ENCODE measurements at regions not wholly inside any gene's neighbourhood (a gene's known extent, or its start where the extent isn't known, plus 50 kb on each side); places are given as distances from the start of the nearest gene placed in this dataset.
"Not testable (repeated sequence)": the region's sequence is repeated elsewhere in the genome, so short reads cannot be mapped to it uniquely, and the experiment has no call there.

DNA sequence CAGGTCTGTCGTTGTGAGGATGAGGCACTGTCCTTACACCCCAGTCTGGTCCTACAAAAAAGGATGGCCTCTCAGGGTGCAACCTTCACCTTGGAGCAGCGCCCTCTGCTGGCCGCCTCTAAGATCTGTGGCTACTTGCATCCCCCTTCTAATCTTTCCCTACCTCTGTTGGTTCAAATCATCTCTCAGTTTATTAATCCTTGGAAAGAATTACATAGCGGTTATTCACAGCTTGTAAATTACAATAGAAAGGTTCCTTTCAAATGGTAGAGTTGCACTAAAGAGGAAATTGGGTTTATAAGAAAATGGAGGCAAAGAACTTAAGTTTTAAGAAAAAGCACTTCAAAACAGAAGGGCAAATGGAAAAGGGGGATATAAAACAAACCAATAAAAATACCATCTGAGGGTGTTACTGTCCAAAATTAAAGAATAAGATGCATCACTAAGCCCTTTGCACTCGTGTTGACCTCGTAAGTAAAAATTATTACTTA, 102.0 kb upstream of the PLEKHM1 start:
- peak; percentile 68 for DNase-seq (ENCODE audit: low read depth)
- TF ChIP-seq, protein P1, sequence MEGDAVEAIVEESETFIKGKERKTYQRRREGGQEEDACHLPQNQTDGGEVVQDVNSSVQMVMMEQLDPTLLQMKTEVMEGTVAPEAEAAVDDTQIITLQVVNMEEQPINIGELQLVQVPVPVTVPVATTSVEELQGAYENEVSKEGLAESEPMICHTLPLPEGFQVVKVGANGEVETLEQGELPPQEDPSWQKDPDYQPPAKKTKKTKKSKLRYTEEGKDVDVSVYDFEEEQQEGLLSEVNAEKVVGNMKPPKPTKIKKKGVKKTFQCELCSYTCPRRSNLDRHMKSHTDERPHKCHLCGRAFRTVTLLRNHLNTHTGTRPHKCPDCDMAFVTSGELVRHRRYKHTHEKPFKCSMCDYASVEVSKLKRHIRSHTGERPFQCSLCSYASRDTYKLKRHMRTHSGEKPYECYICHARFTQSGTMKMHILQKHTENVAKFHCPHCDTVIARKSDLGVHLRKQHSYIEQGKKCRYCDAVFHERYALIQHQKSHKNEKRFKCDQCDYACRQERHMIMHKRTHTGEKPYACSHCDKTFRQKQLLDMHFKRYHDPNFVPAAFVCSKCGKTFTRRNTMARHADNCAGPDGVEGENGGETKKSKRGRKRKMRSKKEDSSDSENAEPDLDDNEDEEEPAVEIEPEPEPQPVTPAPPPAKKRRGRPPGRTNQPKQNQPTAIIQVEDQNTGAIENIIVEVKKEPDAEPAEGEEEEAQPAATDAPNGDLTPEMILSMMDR (IDR thresholded peaks at IDR 0.05; ENCODE audit: low read length, missing control alignments): peak; percentile 59
- not testable (repeated sequence) for H3K4me3 ChIP-seq (replicated peaks; ENCODE audit: low read depth, low read length)

DNA sequence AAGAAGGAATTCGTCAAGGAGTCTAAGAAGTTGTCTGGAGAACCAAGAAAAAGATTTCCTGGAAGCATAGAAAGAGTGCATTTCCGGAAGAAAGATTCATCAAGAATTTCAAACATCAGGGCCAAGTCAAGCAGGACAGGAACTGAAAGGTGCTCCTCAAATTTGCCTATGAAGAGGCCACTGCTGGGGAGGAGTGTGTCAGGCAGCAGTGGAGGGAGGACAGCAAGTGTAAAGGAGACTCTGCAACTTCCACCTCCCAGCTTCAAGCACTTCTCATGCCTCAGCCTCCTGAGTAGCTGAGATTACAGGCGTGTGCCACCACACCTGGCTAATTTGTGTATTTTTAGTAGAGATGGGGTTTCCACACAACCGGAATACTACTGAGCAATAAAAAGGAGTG, 105.8 kb upstream of the PLEKHM1 start:
- not testable (repeated sequence) for H3K4me3 ChIP-seq (replicated peaks; ENCODE audit: low read depth, low read length); DNase-seq (ENCODE audit: low read depth)

DNA sequence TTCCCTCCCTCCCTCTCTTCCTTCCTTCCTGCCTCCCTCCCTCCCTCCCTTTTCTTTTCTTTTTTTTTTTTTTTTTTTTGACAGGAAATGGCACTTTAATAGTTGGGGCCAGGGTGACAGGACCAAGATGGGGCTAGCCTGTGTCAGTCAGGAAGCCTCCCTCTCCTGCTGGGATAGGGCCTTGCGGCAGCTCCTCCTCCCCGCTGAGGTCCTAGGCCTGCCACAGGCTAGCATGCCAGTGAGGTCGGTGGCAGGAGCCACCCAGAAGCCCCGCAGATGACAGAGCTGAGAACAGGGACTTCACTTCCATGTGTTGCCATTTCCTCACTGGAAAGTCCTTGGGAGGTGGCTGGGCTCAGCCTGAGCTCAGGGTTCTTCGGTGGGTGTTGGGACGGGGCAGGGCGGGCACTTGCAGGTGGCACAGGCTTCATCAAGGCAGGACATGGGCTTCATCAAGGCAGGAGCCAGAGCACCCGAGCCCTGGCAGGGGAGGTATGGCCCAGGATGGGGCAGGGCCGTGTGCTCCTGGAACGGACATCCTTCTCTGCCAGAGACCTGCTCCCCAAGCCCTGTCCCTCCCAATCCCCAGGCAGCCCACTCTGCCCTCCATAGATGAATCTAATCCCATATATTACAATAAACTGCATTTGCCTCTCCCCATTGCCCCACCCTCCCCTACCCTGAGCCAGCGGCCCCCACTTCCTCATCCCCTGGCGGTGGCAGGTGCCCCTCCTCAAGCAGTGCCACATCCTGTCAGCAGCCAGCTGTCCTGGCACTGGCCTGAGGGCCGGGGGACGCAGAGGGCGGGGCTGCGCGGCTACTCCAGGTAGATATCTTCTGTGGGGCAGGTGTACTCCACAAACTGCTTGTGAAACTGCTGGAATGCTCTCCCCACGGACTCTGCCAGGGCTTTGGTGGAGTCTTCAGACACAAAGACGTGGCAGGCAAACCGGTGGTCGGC, 109.8 kb upstream of the PLEKHM1 start:
- DNase-seq (ENCODE audit: low read depth); H3K4me3 ChIP-seq (replicated peaks; ENCODE audit: low read depth, low read length): not testable (repeated sequence)

DNA sequence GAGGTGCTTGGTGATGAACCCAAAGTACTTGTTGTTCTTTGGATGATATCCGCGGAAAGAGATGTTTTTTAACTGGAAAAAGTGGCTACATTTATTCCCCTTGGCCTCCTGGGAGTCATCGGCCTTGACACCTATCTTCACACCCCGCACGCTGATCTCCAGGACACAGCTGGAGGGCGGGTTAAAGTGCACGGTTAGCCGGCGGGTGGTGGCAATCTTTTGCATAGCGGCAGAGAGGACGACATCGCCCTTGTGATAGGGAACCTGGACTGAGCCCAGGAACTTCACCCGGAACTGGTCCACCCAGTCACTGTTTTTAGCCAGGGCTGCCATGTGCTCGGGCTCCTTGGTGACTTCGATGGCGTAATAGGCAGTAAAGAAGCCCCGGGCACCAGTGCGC, 110.5 kb upstream of the PLEKHM1 start:
- H3K4me3 ChIP-seq (replicated peaks; ENCODE audit: low read depth, low read length); DNase-seq (ENCODE audit: low read depth): not testable (repeated sequence)

DNA sequence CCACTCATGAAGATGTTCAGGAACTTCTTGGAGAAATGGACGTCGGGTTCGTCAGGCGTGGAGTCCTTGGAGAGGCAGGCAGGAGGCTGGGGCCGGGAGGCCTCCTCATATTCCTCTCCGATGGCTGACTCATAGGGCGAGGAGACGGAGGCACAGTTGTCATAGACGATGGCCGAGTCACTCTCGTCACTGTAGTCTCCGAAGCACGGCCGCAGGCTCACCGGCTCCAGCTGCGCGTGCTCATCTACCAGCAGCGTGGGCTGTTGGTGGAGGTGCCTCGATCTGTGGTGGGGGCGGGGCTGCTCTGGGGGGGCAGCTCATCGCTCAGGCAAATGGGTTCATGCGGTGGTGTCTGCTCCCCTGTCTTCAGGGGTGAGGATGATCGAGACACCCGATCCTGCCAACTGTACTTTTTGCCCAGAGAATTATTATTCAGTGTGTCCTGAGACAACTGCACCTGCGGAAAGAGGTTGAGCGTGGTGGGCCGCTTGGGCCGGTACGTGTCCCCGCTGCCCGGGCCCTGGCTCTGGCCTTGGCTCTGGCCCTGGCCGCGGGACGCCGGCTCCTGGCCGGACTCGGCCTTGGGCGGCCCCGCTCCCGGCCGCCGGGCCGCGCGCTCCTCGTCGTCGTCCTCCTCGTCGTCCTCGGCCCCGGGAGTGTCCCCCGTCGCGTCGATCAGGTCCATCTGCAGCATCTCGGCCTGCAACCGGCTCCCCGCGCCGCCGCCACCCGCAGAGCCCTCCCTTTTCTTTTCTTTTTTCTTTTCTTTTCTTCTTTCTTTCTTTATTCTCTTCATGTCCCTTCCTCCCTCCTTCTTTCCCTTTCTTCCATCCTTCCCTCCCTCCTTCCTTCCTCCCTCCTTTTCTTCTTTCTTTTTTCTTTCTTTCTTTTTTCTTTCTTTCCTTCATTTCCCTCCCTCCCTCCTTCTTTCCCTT, 111.4 kb upstream of the PLEKHM1 start:
- not testable (repeated sequence) for H3K4me3 ChIP-seq (replicated peaks; ENCODE audit: low read depth, low read length); DNase-seq (ENCODE audit: low read depth)

DNA sequence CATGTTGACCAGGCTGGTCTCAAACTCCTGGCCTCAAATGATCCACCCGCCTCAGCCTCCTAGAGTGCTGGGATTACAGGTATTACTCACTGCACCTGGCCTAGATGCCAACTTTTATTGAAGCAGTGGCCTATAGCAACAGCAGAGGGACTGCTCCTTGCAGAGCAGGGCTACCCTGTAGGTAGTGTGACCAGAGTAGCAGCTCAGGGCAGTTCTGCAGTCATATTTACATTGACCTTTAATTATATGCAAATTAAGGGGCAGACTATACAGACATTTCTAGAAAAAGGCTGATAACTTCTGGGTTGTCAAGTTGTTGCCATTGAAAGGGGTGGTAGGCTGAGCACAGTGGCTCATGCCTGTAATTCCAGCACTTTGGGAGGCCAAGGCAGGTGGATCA, 115.2 kb upstream of the PLEKHM1 start:
- not testable (repeated sequence) for DNase-seq (ENCODE audit: low read depth); H3K4me3 ChIP-seq (replicated peaks; ENCODE audit: low read depth, low read length)

DNA sequence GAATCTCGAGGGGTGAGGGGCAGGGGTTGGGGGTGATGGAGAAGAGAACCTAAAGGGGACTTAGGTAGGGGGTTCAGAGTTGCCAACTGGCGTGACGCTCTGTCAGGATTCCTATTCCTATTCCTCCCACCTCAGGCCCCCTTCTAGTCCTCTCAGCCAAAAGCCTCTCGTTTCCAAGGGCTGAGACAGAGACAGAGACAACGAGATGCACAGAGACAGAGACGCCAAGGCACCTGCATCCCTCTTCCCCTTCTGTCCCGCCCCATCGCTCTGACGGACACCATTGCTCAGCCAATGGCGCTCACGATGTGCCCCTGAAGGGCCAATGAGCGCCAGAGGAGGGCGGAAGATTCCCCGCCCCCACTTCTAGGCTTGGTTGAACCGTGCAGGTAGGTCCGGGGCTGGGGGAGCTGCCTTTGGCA, 129.5 kb upstream of the PLEKHM1 start:
- not testable (repeated sequence) for DNase-seq (ENCODE audit: low read depth)
- H3K4me3 ChIP-seq (replicated peaks; ENCODE audit: low read depth, low read length): peak overlapping the region; percentile 41

DNA sequence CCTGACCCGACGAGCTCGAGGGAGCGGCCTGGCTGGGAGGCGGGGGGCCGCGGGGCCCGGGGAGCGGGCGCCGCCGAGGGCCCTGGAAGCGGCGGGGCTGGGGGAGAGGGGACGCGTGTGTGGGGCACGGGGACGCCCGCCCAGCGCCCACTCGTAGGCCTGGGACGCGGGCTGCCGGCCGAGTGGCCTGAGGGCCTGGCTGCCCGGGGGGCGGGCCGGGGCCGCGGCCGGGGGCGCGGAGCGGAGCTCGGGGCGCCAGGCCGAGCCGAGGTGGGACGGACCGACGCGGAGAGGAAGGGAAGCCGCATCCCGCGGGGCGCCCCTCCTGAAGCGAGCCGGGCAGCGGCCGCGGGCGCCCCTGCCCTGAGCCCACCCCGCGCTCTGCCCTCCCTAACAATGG, 129.9 kb upstream of the PLEKHM1 start:
- DNase-seq (ENCODE audit: low read depth): not testable (repeated sequence)
- peak overlapping the region; percentile 41 for H3K4me3 ChIP-seq (replicated peaks; ENCODE audit: low read depth, low read length)

DNA sequence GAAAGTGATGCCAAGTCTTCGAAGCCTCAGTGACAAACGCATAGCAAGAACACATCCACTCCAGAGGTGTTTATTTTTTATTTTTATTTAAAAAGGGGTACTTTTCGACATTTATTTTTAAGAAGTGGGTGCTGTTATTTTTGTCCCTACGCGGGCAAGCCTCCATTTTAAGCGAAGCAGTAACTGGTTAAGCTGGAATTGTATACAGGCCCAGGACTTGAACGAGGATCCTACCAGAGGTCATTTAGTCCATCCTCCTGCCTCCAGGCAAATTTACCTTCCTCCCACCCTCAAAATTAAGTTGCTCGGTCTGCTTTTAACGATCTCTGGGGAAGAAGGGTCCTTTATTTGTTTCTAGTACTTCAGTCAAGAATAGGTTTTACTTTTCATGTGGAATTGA, 130.6 kb upstream of the PLEKHM1 start:
- not testable (repeated sequence) for H3K4me3 ChIP-seq (replicated peaks; ENCODE audit: low read depth, low read length)

DNA sequence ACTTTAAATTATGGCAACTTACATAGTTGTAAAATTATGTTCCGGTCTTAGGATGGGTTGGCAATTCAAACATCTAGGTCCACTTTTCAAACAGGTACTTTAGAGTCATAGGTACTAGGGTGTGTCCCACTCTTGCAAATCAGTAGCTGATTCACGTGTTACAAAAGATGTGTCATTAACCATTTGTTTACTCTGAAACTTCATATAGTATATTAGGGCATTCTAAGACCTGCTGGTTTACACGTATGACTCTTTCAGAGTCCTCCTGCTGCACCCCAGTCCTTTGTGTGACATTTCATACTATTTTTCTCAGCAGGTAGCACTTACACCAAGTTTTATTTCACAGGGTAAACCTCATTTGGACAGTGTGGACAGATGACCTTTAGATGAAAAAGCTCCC, 131.8 kb upstream of the PLEKHM1 start:
- not testable (repeated sequence) for DNase-seq (ENCODE audit: low read depth); H3K4me3 ChIP-seq (replicated peaks; ENCODE audit: low read depth, low read length)

More for the DNA sequence above, 130.6 kb upstream of the PLEKHM1 start:
- not testable (repeated sequence) for DNase-seq (ENCODE audit: low read depth)

DNA sequence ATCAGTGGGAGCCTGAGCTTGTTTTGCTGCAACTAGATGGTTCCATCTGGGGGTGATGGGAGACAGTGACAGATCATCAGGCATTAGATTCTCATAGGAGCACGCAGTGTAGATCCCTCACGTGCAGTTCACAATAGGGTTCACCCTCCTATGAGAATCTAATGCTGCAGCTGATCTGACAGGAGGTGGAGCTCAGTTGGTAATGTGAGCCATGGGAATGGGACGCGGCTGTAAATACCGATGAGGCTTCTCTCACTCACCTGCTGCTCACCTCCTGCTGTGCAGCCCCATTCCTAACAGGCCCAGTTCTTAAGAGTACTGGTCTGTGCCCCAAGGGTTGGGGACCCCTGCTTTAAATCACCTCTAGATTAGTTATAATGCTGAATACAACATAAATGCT, 137.5 kb upstream of the PLEKHM1 start:
- no peak overlapping the region for H3K4me3 ChIP-seq (replicated peaks; ENCODE audit: low read depth, low read length)
- no peak for DNase-seq (ENCODE audit: low read depth)
- TF ChIP-seq, protein P1 (IDR thresholded peaks at IDR 0.05; ENCODE audit: low read length, missing control alignments): no peak

Measured in fibroblast of pulmonary artery (primary cell).